ENCODE measurements at regions not wholly inside any gene's neighbourhood (a gene's known extent, or its start where the extent isn't known, plus 50 kb on each side); places are given as distances from the start of the nearest gene placed in this dataset.

DNA sequence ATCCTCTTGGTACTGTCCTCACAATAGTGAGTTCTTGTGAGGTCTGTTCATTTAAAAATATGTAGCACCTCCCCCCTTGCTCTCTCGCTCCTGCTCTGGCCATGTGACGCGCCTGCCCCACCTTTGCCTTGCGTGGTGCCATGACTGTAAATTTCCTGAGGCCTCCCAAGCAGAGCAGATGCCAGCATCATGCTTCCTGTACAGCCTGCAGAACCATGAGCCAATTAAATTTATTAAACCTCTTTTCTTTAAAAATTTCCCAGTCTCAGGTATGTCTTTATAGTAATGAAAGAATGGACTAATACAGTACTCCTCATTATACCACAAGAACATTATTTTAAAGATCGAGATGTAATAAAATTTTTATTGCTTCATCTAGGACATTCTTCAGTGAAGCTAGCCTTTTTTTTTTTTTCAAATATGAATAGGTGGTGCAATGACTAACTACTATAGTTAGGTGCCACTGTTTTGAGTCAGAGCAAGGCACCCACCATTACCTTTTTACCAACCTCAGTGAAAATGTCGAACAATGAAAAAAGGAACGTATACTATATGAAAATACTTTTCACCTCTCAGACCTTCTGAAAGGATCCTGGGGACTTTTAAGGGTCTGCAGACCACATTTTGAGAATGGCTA, 191.1 kb upstream of the SGK1 start:
- intact Hi-C loops (cut with DNase I), result loop anchor here (10.0 kb wide), 2 partner anchors 116 to 334 kb away; no protein-coding TSS in a partner anchor
- H3K9me3 ChIP-seq, result no peaks in the 10 kb centered on the region
- WGBS, 2 donors, result 75% methylated on average over 6 to 7 of the region's 7 CpGs

DNA sequence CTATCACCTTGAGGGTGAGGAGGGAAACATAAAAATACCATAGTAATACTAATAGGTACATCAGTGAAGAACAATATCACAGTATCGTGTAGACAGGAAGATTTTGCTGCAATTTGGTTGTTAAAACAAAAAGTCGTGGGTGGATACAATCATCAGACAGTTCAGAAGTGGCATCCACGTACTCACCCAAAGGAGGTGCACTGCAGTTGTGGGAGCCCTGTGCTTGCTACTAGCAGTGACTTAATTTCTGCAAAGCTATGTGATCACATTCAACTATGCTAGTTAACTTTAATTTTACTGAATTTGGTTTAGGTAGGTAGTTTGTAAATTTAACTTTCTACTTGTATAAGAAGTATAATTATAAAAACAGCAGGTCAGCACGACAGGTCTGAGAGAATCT, 188.2 kb upstream of the SGK1 start:
- Histone ChIP-seq H3K36me3 (no peaks in the 10 kb centered on the region), H3K9me3 (no peaks in the 10 kb centered on the region), H3K27ac (no peak overlapping the region), H3K27me3 (no peaks in the 10 kb centered on the region), H3K4me3 (no peak overlapping the region), H3K4me1 (peaks cover 4 to 47% (median 5%) of the 10 kb centered on the region in 3 donors)
- intact Hi-C loops (cut with DNase I), result loop anchor here (10.0 kb wide), 2 partner anchors 119 to 331 kb away; no protein-coding TSS in a partner anchor
- DNase-seq, result no peak
- TF ChIP-seq, protein P1, sequence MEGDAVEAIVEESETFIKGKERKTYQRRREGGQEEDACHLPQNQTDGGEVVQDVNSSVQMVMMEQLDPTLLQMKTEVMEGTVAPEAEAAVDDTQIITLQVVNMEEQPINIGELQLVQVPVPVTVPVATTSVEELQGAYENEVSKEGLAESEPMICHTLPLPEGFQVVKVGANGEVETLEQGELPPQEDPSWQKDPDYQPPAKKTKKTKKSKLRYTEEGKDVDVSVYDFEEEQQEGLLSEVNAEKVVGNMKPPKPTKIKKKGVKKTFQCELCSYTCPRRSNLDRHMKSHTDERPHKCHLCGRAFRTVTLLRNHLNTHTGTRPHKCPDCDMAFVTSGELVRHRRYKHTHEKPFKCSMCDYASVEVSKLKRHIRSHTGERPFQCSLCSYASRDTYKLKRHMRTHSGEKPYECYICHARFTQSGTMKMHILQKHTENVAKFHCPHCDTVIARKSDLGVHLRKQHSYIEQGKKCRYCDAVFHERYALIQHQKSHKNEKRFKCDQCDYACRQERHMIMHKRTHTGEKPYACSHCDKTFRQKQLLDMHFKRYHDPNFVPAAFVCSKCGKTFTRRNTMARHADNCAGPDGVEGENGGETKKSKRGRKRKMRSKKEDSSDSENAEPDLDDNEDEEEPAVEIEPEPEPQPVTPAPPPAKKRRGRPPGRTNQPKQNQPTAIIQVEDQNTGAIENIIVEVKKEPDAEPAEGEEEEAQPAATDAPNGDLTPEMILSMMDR (IDR thresholded peaks at IDR 0.05), result no peak
- no peak for TF ChIP-seq POLR2A (IDR thresholded peaks at IDR 0.05)
- 87 to 93% methylated on average over 4 of the region's 4 CpGs for WGBS, 2 donors

More for the DNA sequence above, 191.1 kb upstream of the SGK1 start:
- Histone ChIP-seq H3K27ac (peak overlapping the region in 1 of 4 donors; percentile 50), H3K27me3 (no peaks in the 10 kb centered on the region), H3K4me1 (peaks cover 0 to 35% (median 8%) of the 10 kb centered on the region in 3 donors), H3K36me3 (no peaks in the 10 kb centered on the region), H3K4me3 (no peak overlapping the region)
- TF ChIP-seq, protein P1 (IDR thresholded peaks at IDR 0.05), result no peak
- no peak for TF ChIP-seq POLR2A (IDR thresholded peaks at IDR 0.05)
- DNase-seq, result no peak

DNA sequence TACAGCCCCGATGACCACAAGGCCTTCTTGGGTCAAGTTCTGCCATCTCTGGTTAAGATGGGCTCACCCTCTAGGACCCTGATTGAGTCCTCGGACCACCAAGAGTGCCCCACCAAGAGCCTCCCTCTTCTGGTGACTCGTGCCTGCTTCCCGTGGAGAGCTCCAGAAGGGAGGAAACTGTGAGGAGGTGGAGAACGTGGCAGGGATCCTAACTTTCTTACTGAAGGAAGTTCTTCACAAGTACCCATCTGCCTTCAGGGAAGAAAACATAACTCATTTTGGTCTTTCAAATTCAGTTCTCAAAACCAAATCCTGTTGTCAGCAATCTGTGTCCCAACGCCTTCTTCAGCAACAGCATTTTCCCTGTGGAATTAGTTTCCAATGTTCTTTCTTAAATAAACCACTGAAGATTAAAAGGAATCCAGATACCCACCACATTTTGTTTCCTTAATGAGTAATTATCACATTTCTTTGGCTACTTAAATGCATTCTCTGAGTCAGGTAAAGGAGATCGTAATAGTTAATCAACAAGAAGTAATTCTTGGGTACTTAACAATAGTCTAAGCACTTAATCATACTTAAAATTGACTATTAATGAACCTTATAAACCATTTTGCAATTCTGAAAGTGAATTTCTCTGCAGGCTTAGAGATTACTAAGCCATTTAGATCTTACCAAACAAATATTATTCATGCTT, 185.8 kb upstream of the SGK1 start:
- H3K36me3 ChIP-seq, result no peaks in the 10 kb centered on the region
- WGBS, 2 donors, result 39% methylated on average over 3 to 7 of the region's 7 CpGs
- no peaks in the 10 kb centered on the region for H3K9me3 ChIP-seq
- peak overlapping the region in 1 of 4 donors; percentile 17 for H3K4me3 ChIP-seq
- intact Hi-C loops (cut with DNase I), result loop anchor here (10.0 kb wide), 2 partner anchors 121 to 329 kb away; no protein-coding TSS in a partner anchor
- H3K27ac ChIP-seq, result peak overlapping the region; percentile 81 to 84 (median 83)
- no peak for DNase-seq
- TF ChIP-seq, protein P1 (IDR thresholded peaks at IDR 0.05), result no peak
- TF ChIP-seq POLR2A (IDR thresholded peaks at IDR 0.05), result no peak
- peaks cover 4 to 49% (median 5%) of the 10 kb centered on the region in 3 donors for H3K4me1 ChIP-seq
- H3K27me3 ChIP-seq, result no peaks in the 10 kb centered on the region

DNA sequence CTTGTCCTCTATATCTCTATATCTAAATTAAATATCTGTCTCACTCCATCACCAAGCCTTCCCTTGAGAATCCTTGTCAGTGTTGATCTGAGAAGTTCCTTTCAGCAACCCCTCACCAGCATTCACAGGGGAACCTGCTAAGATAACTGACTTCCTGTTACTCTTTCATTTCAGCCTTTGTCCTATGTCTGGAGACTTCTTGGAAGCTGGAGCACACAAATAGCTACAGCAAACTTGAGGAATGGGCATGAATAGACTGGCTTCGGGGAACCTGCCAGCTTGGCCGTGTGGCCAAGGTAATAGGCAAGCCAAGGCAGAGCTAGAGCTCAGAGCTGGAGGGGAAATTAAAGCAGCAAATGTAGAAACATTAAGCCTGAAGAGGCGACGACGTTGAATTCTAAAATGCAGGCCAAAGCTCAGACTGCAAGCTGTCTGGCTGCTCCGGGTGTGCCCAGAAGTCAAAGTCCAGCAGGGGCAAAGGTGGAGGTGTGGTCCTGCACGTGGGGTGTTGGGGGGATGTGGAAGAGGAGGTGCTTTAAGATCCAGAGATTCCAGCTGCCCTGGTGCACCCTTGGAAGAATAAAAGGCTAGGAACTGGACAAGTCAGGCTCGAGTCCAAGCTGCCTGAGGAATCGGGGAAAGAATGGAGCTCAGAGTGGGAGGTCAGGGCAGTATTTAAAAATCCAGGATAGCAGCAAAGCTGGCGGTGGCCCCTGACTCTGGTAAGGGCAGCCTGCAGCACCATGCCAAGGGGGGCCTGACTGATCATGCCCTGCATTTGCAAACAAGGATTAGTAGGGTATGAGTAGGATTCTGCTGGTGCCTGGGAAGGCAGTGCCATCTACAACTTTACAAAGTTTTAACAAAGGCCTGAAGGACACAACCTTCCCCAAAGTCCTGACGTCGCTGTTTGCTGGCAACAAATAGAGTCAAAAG, 185.0 kb upstream of the SGK1 start:
- peak overlapping the region in 1 of 4 donors; percentile 17 for H3K4me3 ChIP-seq
- DNase-seq, result no peak
- H3K9me3 ChIP-seq, result no peaks in the 10 kb centered on the region
- intact Hi-C loops (cut with DNase I), result loop anchor here (10.0 kb wide), 2 partner anchors 122 to 328 kb away; no protein-coding TSS in a partner anchor
- no peaks in the 10 kb centered on the region for H3K27me3 ChIP-seq
- H3K36me3 ChIP-seq, result no peaks in the 10 kb centered on the region
- TF ChIP-seq POLR2A (IDR thresholded peaks at IDR 0.05), result no peak
- TF ChIP-seq, protein P1 (IDR thresholded peaks at IDR 0.05), result no peak
- peak overlapping the region; percentile 81 to 84 (median 83) for H3K27ac ChIP-seq
- WGBS, 2 donors, result 40 to 54% methylated on average over 12 of the region's 12 CpGs
- peaks cover 4 to 49% (median 5%) of the 10 kb centered on the region in 3 donors for H3K4me1 ChIP-seq
